ENCODE measurements at regions not wholly inside any gene's neighbourhood (a gene's known extent, or its start where the extent isn't known, plus 50 kb on each side); places are given as distances from the start of the nearest gene placed in this dataset.

- no peak overlapping the region for H3K27ac ChIP-seq
- TF ChIP-seq TFCP2L1 (CRISPR knock-in tag; IDR thresholded peaks at IDR 0.05) = no peak
- TF ChIP-seq POLR2AphosphoS2 (conservative IDR thresholded peaks at IDR 0.05; ENCODE audit: low read length) = no peak
- no peak for TF ChIP-seq GATA3 (IDR thresholded peaks at IDR 0.05; ENCODE audit: borderline replicate concordance)
- TF ChIP-seq ATOH8 (CRISPR knock-in tag; IDR thresholded peaks at IDR 0.05; ENCODE audit: low read depth) = no peak
- TF ChIP-seq REST (IDR thresholded peaks at IDR 0.05) = no peak
- TF ChIP-seq HOXA7 (CRISPR knock-in tag; IDR thresholded peaks at IDR 0.05) = no peak
- TF ChIP-seq CEBPB (IDR thresholded peaks at IDR 0.05) = no peak
- no peak for TF ChIP-seq MYC (IDR thresholded peaks at IDR 0.05; ENCODE audit: borderline replicate concordance, low read length)
- no peak for TF ChIP-seq NFE2L2 (conservative IDR thresholded peaks at IDR 0.05; ENCODE audit: low read length)
- TF ChIP-seq BCL3 (IDR thresholded peaks at IDR 0.05) = no peak
- no peak for TF ChIP-seq NR3C1 (IDR thresholded peaks at IDR 0.05)
- POLR2A ChIA-PET = no interaction called here
- H3K4me3 ChIP-seq = no peak overlapping the region
- CTCF ChIA-PET = interaction anchor here (1.2 to 1.6 kb wide), 2 partner anchors 8 to 20 kb away, joined by 3 to 5 read pairs; no protein-coding TSS in a partner anchor
- no peak overlapping the region for H3K4me2 ChIP-seq
- DNase-seq (ENCODE audit: low read depth in 1 of 2, low spot score in 1 of 2) (no peak), FAIRE-seq (no peak), ATAC-seq (no peak)
- 78% methylated on average over 2 of the region's 2 CpGs for WGBS (ENCODE audit: missing lambda C conversion rate)
- H3K9me3 ChIP-seq = no peaks in the 10 kb centered on the region
- H3K4me1 ChIP-seq = peaks cover 12% of the 10 kb centered on the region
These were observed 98.7 kb upstream of the RAP2B start for GRCh38 chr3:153063337-153063736.

GRCh38 chr3:153066983-153067382 lies 95.0 kb upstream of the RAP2B start:
- CTCF ChIA-PET = no interaction called here
- Histone ChIP-seq H3K27ac (no peak overlapping the region), H3K9me3 (no peaks in the 10 kb centered on the region), H3K4me1 (peaks cover 12% of the 10 kb centered on the region; the same call in 2 of the 3 replicates), H3K4me3 (no peak overlapping the region), H3K4me2 (no peak overlapping the region)
- no peak for FAIRE-seq
- no peak for ATAC-seq
- WGBS (ENCODE audit: missing lambda C conversion rate) = 91% methylated on average over 12 of the region's 12 CpGs
- no peak for DNase-seq (ENCODE audit: low read depth in 1 of 2, low spot score in 1 of 2)
- POLR2A ChIA-PET = no interaction called here
- no peak for TF ChIP-seq RNF2 (IDR thresholded peaks at IDR 0.05; ENCODE audit: borderline replicate concordance, low read depth)
- no peak for TF ChIP-seq KDM5A (IDR thresholded peaks at IDR 0.05)
- TF ChIP-seq NFE2L2 (conservative IDR thresholded peaks at IDR 0.05; ENCODE audit: low read length) = no peak
- TF ChIP-seq GATA3 (IDR thresholded peaks at IDR 0.05; ENCODE audit: borderline replicate concordance) = no peak
- no peak for TF ChIP-seq NPAS2 (CRISPR knock-in tag; IDR thresholded peaks at IDR 0.05; ENCODE audit: borderline replicate concordance)
- TF ChIP-seq HMGXB4 (CRISPR knock-in tag; IDR thresholded peaks at IDR 0.05; ENCODE audit: borderline replicate concordance) = no peak
- TF ChIP-seq ESRRA (IDR thresholded peaks at IDR 0.05; ENCODE audit: borderline replicate concordance, low read length) = no peak
